ENCODE measurements at regions not wholly inside any gene's neighbourhood (a gene's known extent, or its start where the extent isn't known, plus 50 kb on each side); places are given as distances from the start of the nearest gene placed in this dataset.
A peak's percentile ranks its signal among the peaks of the same experiment; 100 is the strongest.

- peak in 10 of 56 donors; percentile 1 to 39 (median 12) for DNase-seq
These were observed 362.4 kb downstream of the ADRA2A start for GRCh38 chr10:111439034-111439842.

GRCh38 chr10:111440501-111440900, 363.7 kb downstream of the ADRA2A start:
- DNase-seq: no peak

GRCh38 chr10:111445667-111446066, 368.8 kb downstream of the ADRA2A start:
- DNase-seq: no peak

GRCh38 chr10:111446966-111447365, 370.1 kb downstream of the ADRA2A start:
- no peak for DNase-seq

- no peak for DNase-seq
These were observed 375.3 kb downstream of the ADRA2A start for GRCh38 chr10:111452153-111452552.

GRCh38 chr10:111455776-111456426, 379.1 kb downstream of the ADRA2A start:
- no peak for DNase-seq

- DNase-seq: no peak
These were observed 381.4 kb downstream of the ADRA2A start for GRCh38 chr10:111458256-111458655.

GRCh38 chr10:111459967-111460366, 383.1 kb downstream of the ADRA2A start:
- DNase-seq: no peak

- DNase-seq: no peak
These were observed 395.6 kb downstream of the ADRA2A start for GRCh38 chr10:111472445-111472844.

GRCh38 chr10:111473361-111473760, 396.5 kb downstream of the ADRA2A start:
- DNase-seq: no peak

- no peak for DNase-seq
These were observed 398.0 kb downstream of the ADRA2A start for GRCh38 chr10:111474786-111475185.

- no peak for DNase-seq
These were observed 398.9 kb downstream of the ADRA2A start for GRCh38 chr10:111475720-111476119.

- DNase-seq: no peak
These were observed 401.8 kb downstream of the ADRA2A start for GRCh38 chr10:111478651-111479050.

GRCh38 chr10:111479966-111480365, 403.1 kb downstream of the ADRA2A start:
- DNase-seq: no peak

- DNase-seq: no peak
These were observed 404.5 kb downstream of the ADRA2A start for GRCh38 chr10:111481261-111481826.

GRCh38 chr10:111481866-111482265, 405.0 kb downstream of the ADRA2A start:
- no peak for DNase-seq

- DNase-seq: no peak
These were observed 405.9 kb downstream of the ADRA2A start for GRCh38 chr10:111482621-111483216.

GRCh38 chr10:111485767-111486166, 408.9 kb downstream of the ADRA2A start:
- no peak for DNase-seq

GRCh38 chr10:111486346-111486745, 409.5 kb downstream of the ADRA2A start:
- no peak for DNase-seq

- DNase-seq: no peak
These were observed 411.8 kb downstream of the ADRA2A start for GRCh38 chr10:111488668-111489067.

GRCh38 chr10:111491154-111491553, 414.3 kb downstream of the ADRA2A start:
- DNase-seq: no peak

- no peak for DNase-seq
These were observed 416.3 kb downstream of the ADRA2A start for GRCh38 chr10:111493024-111493625.

Measured in nucleus accumbens (tissue), 56 donors.